Left ventricle myocardium inferior (tissue), 1 donor: ENCODE measurements at regions not wholly inside any gene's neighbourhood (a gene's known extent, or its start where the extent isn't known, plus 50 kb on each side); places are given as distances from the start of the nearest gene placed in this dataset.

Source experiments
- DNase-seq: peaks from one replicate; pipeline ENCODE4 v3.0.0-alpha.2; 2020
- H3K27ac ChIP-seq: fragments of 200-600 bp; replicated peaks from 2 replicates; pipeline ENCODE4 v1.8.0; 2021
- H3K27me3 ChIP-seq: fragments of 200-600 bp; 2 replicates; pipeline ENCODE4 v1.8.0; 2021; ENCODE audit warnings: low read depth
- H3K36me3 ChIP-seq: fragments of 200-600 bp; 2 replicates; pipeline ENCODE4 v1.8.0; 2021
- H3K4me1 ChIP-seq: fragments of 200-600 bp; 2 replicates; pipeline ENCODE4 v1.8.0; 2021
- H3K4me3 ChIP-seq: fragments of 200-600 bp; 2 replicates; pipeline ENCODE4 v1.8.0; 2021; ENCODE audit warnings: mild to moderate bottlenecking, moderate library complexity
- H3K9me3 ChIP-seq: fragments of 200-600 bp; replicated peaks from 2 replicates; pipeline ENCODE4 v1.8.0; 2021
- CTCF ChIP-seq: fragments of 200-600 bp; IDR thresholded peaks from 2 replicates; pipeline ENCODE4 v1.8.0; 2021; ENCODE audit warnings: antibody characterized with exemption, mild to moderate bottlenecking, borderline replicate concordance
- intact Hi-C: fragments of 100-400 bp; cut with micrococcal nuclease; formaldehyde crosslinking; loops from one replicate; pipeline ENCODE4 v1.11.0; 2022
- donor health status: DM: no; HTN: yes; CAD: no; lungs with severe emphysema.

- H3K9me3 ChIP-seq: no peaks in the 10 kb centered on the region
- no peak for DNase-seq
- intact Hi-C loops: no loop called here
- H3K4me3 ChIP-seq: no peak overlapping the region
- no peaks in the 10 kb centered on the region for H3K4me1 ChIP-seq
- no peak overlapping the region for H3K27ac ChIP-seq
- H3K36me3 ChIP-seq: no peaks in the 10 kb centered on the region
- TF ChIP-seq CTCF: no peak
- peaks cover 43% of the 10 kb centered on the region for H3K27me3 ChIP-seq
Observed at GRCh38 chr17:34113089-34113488, 142.0 kb upstream of the CCL2 start.

- Histone ChIP-seq H3K27me3 (peaks cover 44% of the 10 kb centered on the region), H3K27ac (no peak overlapping the region), H3K36me3 (no peaks in the 10 kb centered on the region), H3K9me3 (no peaks in the 10 kb centered on the region), H3K4me1 (no peaks in the 10 kb centered on the region), H3K4me3 (no peak overlapping the region)
- intact Hi-C loops: no loop called here
- TF ChIP-seq CTCF: no peak
- DNase-seq: no peak
Observed at GRCh38 chr17:34114174-34114573, 140.9 kb upstream of the CCL2 start.

GRCh38 chr17:34116306-34116705 lies 138.8 kb upstream of the CCL2 start:
- H3K4me1 ChIP-seq: no peaks in the 10 kb centered on the region
- intact Hi-C loops: no loop called here
- TF ChIP-seq CTCF: no peak
- H3K27me3 ChIP-seq: peaks cover 40% of the 10 kb centered on the region
- H3K27ac ChIP-seq: no peak overlapping the region
- no peaks in the 10 kb centered on the region for H3K36me3 ChIP-seq
- H3K4me3 ChIP-seq: no peak overlapping the region
- no peaks in the 10 kb centered on the region for H3K9me3 ChIP-seq
- DNase-seq: no peak

- intact Hi-C loops: no loop called here
- Histone ChIP-seq H3K36me3 (no peaks in the 10 kb centered on the region), H3K27me3 (peaks cover 42% of the 10 kb centered on the region), H3K4me3 (no peak overlapping the region), H3K27ac (no peak overlapping the region), H3K4me1 (no peaks in the 10 kb centered on the region), H3K9me3 (no peaks in the 10 kb centered on the region)
- no peak for DNase-seq
- no peak for TF ChIP-seq CTCF
Observed at GRCh38 chr17:34117332-34117731, 137.8 kb upstream of the CCL2 start.

GRCh38 chr17:34117811-34118210 lies 137.3 kb upstream of the CCL2 start:
- Histone ChIP-seq H3K36me3 (no peaks in the 10 kb centered on the region), H3K27ac (no peak overlapping the region), H3K9me3 (no peaks in the 10 kb centered on the region), H3K27me3 (peaks cover 43% of the 10 kb centered on the region), H3K4me3 (no peak overlapping the region), H3K4me1 (no peaks in the 10 kb centered on the region)
- no peak for DNase-seq
- no peak for TF ChIP-seq CTCF
- intact Hi-C loops: no loop called here

GRCh38 chr17:34118564-34118963 lies 136.5 kb upstream of the CCL2 start:
- intact Hi-C loops: no loop called here
- TF ChIP-seq CTCF: no peak
- H3K9me3 ChIP-seq: no peaks in the 10 kb centered on the region
- H3K27me3 ChIP-seq: peaks cover 51% of the 10 kb centered on the region
- no peak overlapping the region for H3K4me3 ChIP-seq
- DNase-seq: no peak
- H3K36me3 ChIP-seq: no peaks in the 10 kb centered on the region
- H3K27ac ChIP-seq: no peak overlapping the region
- H3K4me1 ChIP-seq: no peaks in the 10 kb centered on the region
